Activated CD8-positive, alpha-beta T cell treated with anti-CD3 and anti-CD28 coated beads for 36 hours (primary cell): ENCODE measurements at regions not wholly inside any gene's neighbourhood (a gene's known extent, or its start where the extent isn't known, plus 50 kb on each side); places are given as distances from the start of the nearest gene placed in this dataset.

Experiments
- ATAC-seq: fragments of 200-7000 bp; cut with Tn5 transposase; one replicate; pipeline ENCODE4 v1.10.0; 2021; ENCODE audit warnings: mild to moderate bottlenecking, moderate library complexity
- CTCF ChIA-PET: fragments of 350-600 bp; sonication (Branson Sonifier 250); formaldehyde crosslinking; loops from one replicate; lab custom pipeline; 2021; ENCODE audit warnings: antibody characterized with exemption; lab: Charles Lee
- POLR2A ChIA-PET: fragments of 350-600 bp; sonication (Branson Sonifier 250); formaldehyde crosslinking; loops from one replicate; lab custom pipeline; 2021; ENCODE audit warnings: antibody characterized with exemption; lab: Charles Lee
- DNase-seq: peaks from one replicate; pipeline ENCODE4 v3.0.0-alpha.2; 2020
- H3K27ac Mint-ChIP-seq: one replicate; pipeline ENCODE4 v1.8.0; 2021; ENCODE audit warnings: mild to moderate bottlenecking, mixed read lengths
- H3K27me3 Mint-ChIP-seq: one replicate; pipeline ENCODE4 v1.8.0; 2021; ENCODE audit warnings: mixed read lengths
- H3K36me3 Mint-ChIP-seq: one replicate; pipeline ENCODE4 v1.8.0; 2021; ENCODE audit warnings: low read depth, mixed read lengths
- H3K4me1 Mint-ChIP-seq: one replicate; pipeline ENCODE4 v1.8.0; 2021; ENCODE audit warnings: low read depth, mixed read lengths
- H3K4me3 Mint-ChIP-seq: one replicate; pipeline ENCODE4 v1.8.0; 2021; ENCODE audit warnings: mild to moderate bottlenecking, moderate library complexity, mixed read lengths
- H3K9me3 Mint-ChIP-seq: one replicate; pipeline ENCODE4 v1.8.0; 2021; ENCODE audit warnings: mixed read lengths
- intact Hi-C: fragments of 100-400 bp; cut with micrococcal nuclease; formaldehyde crosslinking; loops from one replicate; pipeline ENCODE4 v1.10.0; 2022
- TF ChIP-seq, protein P1 (sequence below): fragments of 200-600 bp; IDR thresholded peaks from one replicate; pipeline ENCODE4 v1.8.0; 2022; ENCODE audit warnings: antibody characterized with exemption, mild to moderate bottlenecking

GRCh38 chr1:234537236-234537635, 58.3 kb upstream of the TARBP1 start:
- CTCF ChIA-PET = no interaction called here
- POLR2A ChIA-PET = no interaction called here
- ATAC-seq = no peak
- intact Hi-C loops = no loop called here
- H3K4me3 Mint-ChIP-seq = no peak overlapping the region
- no peak for DNase-seq
- no peaks in the 10 kb centered on the region for H3K27me3 Mint-ChIP-seq
- no peaks in the 10 kb centered on the region for H3K4me1 Mint-ChIP-seq
- H3K27ac Mint-ChIP-seq = no peak overlapping the region
- no peaks in the 10 kb centered on the region for H3K9me3 Mint-ChIP-seq
- TF ChIP-seq, protein P1, sequence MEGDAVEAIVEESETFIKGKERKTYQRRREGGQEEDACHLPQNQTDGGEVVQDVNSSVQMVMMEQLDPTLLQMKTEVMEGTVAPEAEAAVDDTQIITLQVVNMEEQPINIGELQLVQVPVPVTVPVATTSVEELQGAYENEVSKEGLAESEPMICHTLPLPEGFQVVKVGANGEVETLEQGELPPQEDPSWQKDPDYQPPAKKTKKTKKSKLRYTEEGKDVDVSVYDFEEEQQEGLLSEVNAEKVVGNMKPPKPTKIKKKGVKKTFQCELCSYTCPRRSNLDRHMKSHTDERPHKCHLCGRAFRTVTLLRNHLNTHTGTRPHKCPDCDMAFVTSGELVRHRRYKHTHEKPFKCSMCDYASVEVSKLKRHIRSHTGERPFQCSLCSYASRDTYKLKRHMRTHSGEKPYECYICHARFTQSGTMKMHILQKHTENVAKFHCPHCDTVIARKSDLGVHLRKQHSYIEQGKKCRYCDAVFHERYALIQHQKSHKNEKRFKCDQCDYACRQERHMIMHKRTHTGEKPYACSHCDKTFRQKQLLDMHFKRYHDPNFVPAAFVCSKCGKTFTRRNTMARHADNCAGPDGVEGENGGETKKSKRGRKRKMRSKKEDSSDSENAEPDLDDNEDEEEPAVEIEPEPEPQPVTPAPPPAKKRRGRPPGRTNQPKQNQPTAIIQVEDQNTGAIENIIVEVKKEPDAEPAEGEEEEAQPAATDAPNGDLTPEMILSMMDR = no peak
- H3K36me3 Mint-ChIP-seq = no peaks in the 10 kb centered on the region

GRCh38 chr1:234536741-234537140, 57.8 kb upstream of the TARBP1 start:
- intact Hi-C loops = no loop called here
- Mint-ChIP-seq H3K4me3 (no peak overlapping the region), H3K9me3 (no peaks in the 10 kb centered on the region), H3K27ac (no peak overlapping the region), H3K4me1 (no peaks in the 10 kb centered on the region), H3K27me3 (no peaks in the 10 kb centered on the region), H3K36me3 (no peaks in the 10 kb centered on the region)
- ChIA-PET CTCF (no interaction called here), POLR2A (no interaction called here)
- ATAC-seq = no peak
- no peak for DNase-seq
- TF ChIP-seq, protein P1 = no peak

DNA sequence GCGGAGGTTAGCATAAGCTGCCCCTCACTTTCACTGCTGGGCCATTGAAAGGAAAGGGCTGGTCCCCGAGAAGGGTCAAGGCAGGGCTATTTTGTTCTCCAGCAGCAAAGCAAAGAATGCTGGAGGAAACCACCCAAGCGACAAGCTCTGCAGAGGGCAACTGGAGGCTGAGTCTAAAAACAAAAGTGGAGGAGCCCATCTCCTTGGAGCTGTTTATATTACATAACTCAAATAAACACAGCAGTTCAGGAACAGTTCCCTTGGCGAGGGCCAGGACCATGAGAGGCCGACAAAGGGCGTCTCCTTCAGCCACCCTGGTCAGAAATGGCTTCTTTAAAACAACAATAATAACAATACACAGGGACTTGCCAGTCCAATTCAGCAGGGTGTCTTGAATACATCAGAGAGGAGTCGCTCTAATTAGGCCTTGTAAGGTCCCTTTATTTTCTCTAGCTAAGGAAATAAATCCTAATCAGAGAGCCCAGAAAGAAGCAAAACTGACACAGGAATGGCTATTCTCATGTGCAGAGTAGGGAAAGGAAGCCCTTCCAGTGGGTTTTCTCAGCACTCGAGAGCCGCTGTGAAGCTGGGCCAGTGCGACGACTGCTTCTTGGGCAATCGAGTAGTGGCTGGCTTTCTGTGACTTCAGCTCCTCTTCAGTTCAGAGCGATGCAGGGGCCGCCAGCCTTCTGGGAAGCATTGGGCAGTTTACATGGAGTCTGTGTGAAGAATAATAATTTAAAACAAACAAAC, 57.0 kb upstream of the TARBP1 start:
- no peaks in the 10 kb centered on the region for H3K27me3 Mint-ChIP-seq
- TF ChIP-seq, protein P1 = no peak
- intact Hi-C loops = no loop called here
- H3K4me1 Mint-ChIP-seq = no peaks in the 10 kb centered on the region
- H3K9me3 Mint-ChIP-seq = no peaks in the 10 kb centered on the region
- ChIA-PET CTCF (no interaction called here), POLR2A (no interaction called here)
- no peak for ATAC-seq
- H3K4me3 Mint-ChIP-seq = no peak overlapping the region
- no peaks in the 10 kb centered on the region for H3K36me3 Mint-ChIP-seq
- no peak for DNase-seq
- H3K27ac Mint-ChIP-seq = no peak overlapping the region

DNA sequence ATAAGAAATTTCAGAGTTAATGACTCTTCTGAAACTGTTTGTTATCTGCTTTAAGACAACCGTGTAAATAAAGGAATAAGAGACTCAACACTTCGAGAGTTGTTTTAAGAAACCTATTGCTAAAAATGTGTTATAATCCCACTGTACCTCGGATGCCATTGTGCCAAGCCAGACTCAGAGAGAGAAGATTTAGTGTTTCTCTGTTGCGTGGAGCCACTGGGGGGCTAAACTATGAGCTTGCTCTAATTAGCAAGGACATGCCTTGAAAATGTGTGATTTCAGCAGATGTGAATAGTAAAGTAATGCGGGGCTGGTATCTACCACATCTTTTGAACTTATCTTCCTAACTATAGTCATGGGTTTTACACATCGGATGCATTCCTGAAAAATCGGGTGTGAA, 56.2 kb upstream of the TARBP1 start:
- no peaks in the 10 kb centered on the region for H3K36me3 Mint-ChIP-seq
- peaks cover 2% of the 10 kb centered on the region for H3K27me3 Mint-ChIP-seq
- POLR2A ChIA-PET = no interaction called here
- ATAC-seq = no peak
- H3K4me3 Mint-ChIP-seq = no peak overlapping the region
- H3K9me3 Mint-ChIP-seq = no peaks in the 10 kb centered on the region
- intact Hi-C loops = no loop called here
- TF ChIP-seq, protein P1 = no peak
- H3K4me1 Mint-ChIP-seq = peaks cover 2% of the 10 kb centered on the region
- CTCF ChIA-PET = no interaction called here
- no peak overlapping the region for H3K27ac Mint-ChIP-seq
- no peak for DNase-seq

- TF ChIP-seq, protein P1 = no peak
- H3K9me3 Mint-ChIP-seq = no peaks in the 10 kb centered on the region
- no peak overlapping the region for H3K4me3 Mint-ChIP-seq
- H3K36me3 Mint-ChIP-seq = no peaks in the 10 kb centered on the region
- ATAC-seq = no peak
- peaks cover 2% of the 10 kb centered on the region for H3K27me3 Mint-ChIP-seq
- H3K4me1 Mint-ChIP-seq = peaks cover 8% of the 10 kb centered on the region
- intact Hi-C loops = no loop called here
- no peak overlapping the region for H3K27ac Mint-ChIP-seq
- DNase-seq = no peak
- POLR2A ChIA-PET = interaction anchor here (0.9 kb wide), 1 partner anchor 17 kb away, joined by 3 read pairs; no protein-coding TSS in a partner anchor
- CTCF ChIA-PET = interaction anchor here (0.6 to 1.2 kb wide), 2 partner anchors 9 to 25 kb away, joined by 3 read pairs; no protein-coding TSS in a partner anchor
These were observed 55.2 kb upstream of the TARBP1 start for GRCh38 chr1:234533975-234534876.
